ENCODE measurements at regions not wholly inside any gene's neighbourhood (a gene's known extent, or its start where the extent isn't known, plus 50 kb on each side); places are given as distances from the start of the nearest gene placed in this dataset.

DNA sequence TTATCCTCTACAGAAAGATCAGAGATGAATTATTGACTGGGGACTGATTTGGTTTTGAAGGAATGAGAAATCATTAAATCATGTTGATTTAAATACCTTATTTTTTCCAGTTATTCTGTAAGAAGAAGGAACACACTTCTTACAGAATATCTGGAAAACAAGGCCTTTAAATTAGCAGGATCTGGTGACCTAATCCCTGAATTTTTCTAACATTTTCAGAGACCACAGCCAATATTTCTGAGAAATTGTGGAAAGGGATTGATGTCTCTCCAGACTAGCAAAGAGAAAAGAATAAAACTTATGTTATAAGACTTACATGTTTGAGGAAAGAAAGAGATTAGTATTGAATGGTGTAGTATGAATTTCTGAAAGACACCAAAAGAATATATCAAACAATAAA, 104.0 kb downstream of the KCNE4 start (continued):
- TF ChIP-seq, protein P1, sequence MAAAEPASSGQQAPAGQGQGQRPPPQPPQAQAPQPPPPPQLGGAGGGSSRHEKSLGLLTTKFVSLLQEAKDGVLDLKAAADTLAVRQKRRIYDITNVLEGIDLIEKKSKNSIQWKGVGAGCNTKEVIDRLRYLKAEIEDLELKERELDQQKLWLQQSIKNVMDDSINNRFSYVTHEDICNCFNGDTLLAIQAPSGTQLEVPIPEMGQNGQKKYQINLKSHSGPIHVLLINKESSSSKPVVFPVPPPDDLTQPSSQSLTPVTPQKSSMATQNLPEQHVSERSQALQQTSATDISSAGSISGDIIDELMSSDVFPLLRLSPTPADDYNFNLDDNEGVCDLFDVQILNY (CRISPR knock-in tag; IDR thresholded peaks at IDR 0.05) = no peak
- no peak for TF ChIP-seq NFATC4 (CRISPR knock-in tag; IDR thresholded peaks at IDR 0.05)

DNA sequence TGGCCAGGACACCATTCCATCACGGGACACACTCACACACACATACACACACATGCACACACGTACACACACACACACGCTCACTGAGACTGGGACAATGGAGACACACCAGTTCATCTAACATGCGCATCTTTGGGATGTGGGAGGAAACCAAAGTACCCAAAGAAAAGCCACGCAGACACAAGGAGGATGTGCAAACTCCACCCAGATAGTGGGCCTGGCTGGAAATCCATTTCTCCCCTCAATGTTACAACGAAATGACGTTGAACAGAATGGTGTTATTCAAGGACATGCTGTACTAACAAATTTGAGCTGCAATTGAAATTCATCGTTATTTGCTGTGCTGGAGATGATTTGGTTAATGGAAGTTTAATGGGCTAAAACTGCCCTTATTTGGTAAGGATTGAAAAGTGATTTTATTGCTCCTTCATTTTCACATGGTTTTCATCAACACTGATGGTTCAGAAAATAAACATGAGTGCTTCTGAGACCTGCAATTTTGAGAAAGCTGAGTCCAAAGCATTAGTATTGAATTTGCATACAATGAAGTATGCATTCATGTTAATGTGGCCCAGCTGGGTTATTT, 110.0 kb downstream of the KCNE4 start:
- H3K36me3 Mint-ChIP-seq = no peaks in the 10 kb centered on the region
- POLR2A ChIA-PET = no interaction called here
- H3K27me3 Mint-ChIP-seq (ENCODE audit: low read depth) = no peaks in the 10 kb centered on the region
- H3K4me1 Mint-ChIP-seq = no peaks in the 10 kb centered on the region
- H3K9me3 Mint-ChIP-seq = no peaks in the 10 kb centered on the region
- DNase-seq (ENCODE audit: low spot score) (no peak), ATAC-seq (no peak)
- H3K27ac Mint-ChIP-seq = no peak overlapping the region
- CTCF ChIA-PET = no interaction called here
- no peak overlapping the region for H3K4me3 Mint-ChIP-seq
- no peak for TF ChIP-seq FOXJ3 (CRISPR knock-in tag; IDR thresholded peaks at IDR 0.05; ENCODE audit: borderline replicate concordance)
- no peak for TF ChIP-seq PRRX2 (CRISPR knock-in tag; IDR thresholded peaks at IDR 0.05)
- TF ChIP-seq RORB (CRISPR knock-in tag; IDR thresholded peaks at IDR 0.05) = no peak
- no peak for TF ChIP-seq KAT7 (CRISPR knock-in tag; IDR thresholded peaks at IDR 0.05; ENCODE audit: borderline replicate concordance)
- TF ChIP-seq TEAD4 (CRISPR knock-in tag; IDR thresholded peaks at IDR 0.05) = no peak
- TF ChIP-seq ETV6 (CRISPR knock-in tag; IDR thresholded peaks at IDR 0.05) = no peak
- no peak for TF ChIP-seq MYBL2 (CRISPR knock-in tag; IDR thresholded peaks at IDR 0.05)
- TF ChIP-seq, protein P2, sequence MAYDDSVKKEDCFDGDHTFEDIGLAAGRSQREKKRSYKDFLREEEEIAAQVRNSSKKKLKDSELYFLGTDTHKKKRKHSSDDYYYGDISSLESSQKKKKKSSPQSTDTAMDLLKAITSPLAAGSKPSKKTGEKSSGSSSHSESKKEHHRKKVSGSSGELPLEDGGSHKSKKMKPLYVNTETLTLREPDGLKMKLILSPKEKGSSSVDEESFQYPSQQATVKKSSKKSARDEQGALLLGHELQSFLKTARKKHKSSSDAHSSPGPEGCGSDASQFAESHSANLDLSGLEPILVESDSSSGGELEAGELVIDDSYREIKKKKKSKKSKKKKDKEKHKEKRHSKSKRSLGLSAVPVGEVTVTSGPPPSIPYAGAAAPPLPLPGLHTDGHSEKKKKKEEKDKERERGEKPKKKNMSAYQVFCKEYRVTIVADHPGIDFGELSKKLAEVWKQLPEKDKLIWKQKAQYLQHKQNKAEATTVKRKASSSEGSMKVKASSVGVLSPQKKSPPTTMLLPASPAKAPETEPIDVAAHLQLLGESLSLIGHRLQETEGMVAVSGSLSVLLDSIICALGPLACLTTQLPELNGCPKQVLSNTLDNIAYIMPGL (CRISPR knock-in tag; IDR thresholded peaks at IDR 0.05) = no peak

DNA sequence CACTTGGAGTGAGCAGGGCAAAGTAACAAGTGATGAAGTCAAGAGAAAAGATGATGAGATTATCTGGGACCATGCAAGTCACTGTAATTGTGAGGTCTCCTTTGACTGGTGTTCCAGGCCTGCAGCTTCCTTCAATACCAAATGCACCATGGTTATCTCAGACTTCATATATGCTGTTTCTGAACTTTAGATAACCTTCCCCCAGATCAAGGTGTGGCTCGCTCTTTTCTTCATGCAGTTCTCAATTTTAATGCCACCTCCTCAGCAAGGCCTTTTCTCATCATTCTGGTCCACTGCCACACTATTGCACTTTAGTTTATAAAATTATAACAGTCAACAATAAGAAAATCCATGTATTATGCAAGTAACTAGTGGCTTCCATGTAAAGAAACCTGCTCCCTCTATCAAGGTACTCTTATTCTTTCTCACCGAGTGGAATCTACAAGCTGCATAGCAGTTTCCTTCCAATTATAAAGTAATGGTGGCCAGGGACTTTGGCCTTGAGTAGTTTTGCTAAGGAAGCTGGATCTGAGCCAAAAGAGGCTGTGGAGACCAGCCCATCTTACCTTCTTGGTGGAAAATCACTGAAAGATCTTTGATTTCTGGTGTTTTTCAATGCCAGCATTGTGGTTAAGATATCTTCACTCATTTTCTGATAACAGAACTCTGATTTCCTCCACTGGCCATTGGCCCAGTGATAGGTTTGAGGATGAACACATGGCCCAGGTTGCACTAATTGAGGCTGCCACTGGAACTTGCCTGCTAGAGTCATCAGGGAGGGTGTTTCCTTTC, 113.6 kb downstream of the KCNE4 start:
- TF ChIP-seq, protein P3, sequence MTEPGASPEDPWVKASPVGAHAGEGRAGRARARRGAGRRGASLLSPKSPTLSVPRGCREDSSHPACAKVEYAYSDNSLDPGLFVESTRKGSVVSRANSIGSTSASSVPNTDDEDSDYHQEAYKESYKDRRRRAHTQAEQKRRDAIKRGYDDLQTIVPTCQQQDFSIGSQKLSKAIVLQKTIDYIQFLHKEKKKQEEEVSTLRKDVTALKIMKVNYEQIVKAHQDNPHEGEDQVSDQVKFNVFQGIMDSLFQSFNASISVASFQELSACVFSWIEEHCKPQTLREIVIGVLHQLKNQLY (CRISPR knock-in tag; IDR thresholded peaks at IDR 0.05) = no peak
- TF ChIP-seq TCF7 (CRISPR knock-in tag; IDR thresholded peaks at IDR 0.05; ENCODE audit: low read depth) = no peak
- TF ChIP-seq, protein P4, sequence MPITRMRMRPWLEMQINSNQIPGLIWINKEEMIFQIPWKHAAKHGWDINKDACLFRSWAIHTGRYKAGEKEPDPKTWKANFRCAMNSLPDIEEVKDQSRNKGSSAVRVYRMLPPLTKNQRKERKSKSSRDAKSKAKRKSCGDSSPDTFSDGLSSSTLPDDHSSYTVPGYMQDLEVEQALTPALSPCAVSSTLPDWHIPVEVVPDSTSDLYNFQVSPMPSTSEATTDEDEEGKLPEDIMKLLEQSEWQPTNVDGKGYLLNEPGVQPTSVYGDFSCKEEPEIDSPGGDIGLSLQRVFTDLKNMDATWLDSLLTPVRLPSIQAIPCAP (CRISPR knock-in tag; IDR thresholded peaks at IDR 0.05) = no peak
- TF ChIP-seq JAZF1 (CRISPR knock-in tag; IDR thresholded peaks at IDR 0.05) = no peak
- no peak for TF ChIP-seq ELF4 (CRISPR knock-in tag; IDR thresholded peaks at IDR 0.05; ENCODE audit: low read depth)
- TF ChIP-seq CREM (CRISPR knock-in tag; IDR thresholded peaks at IDR 0.05) = no peak
- no peak for TF ChIP-seq NR1H2 (CRISPR knock-in tag; IDR thresholded peaks at IDR 0.05)

DNA sequence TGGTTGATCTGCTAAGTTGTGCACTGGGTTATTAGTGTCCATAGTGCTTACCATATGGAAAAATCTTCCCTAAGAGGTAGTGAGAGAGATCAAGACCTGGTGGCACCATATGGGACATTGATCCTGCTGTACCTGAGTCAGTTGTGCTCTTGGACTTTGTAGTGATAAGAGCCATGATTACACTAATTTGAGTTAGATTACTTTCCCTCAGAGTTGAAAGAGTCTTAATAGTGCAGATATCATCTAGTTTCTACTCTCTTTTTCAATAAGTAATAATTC, 114.2 kb downstream of the KCNE4 start:
- peaks cover 12% of the 10 kb centered on the region for H3K9me3 Mint-ChIP-seq
- no peak for DNase-seq (ENCODE audit: low spot score)
- POLR2A ChIA-PET = no interaction called here
- no peak overlapping the region for H3K27ac Mint-ChIP-seq
- TF ChIP-seq SMAD3 (CRISPR knock-in tag; IDR thresholded peaks at IDR 0.05; ENCODE audit: borderline replicate concordance) = no peak
- TF ChIP-seq GABPB1 (CRISPR knock-in tag; IDR thresholded peaks at IDR 0.05) = no peak
- TF ChIP-seq, protein P5, sequence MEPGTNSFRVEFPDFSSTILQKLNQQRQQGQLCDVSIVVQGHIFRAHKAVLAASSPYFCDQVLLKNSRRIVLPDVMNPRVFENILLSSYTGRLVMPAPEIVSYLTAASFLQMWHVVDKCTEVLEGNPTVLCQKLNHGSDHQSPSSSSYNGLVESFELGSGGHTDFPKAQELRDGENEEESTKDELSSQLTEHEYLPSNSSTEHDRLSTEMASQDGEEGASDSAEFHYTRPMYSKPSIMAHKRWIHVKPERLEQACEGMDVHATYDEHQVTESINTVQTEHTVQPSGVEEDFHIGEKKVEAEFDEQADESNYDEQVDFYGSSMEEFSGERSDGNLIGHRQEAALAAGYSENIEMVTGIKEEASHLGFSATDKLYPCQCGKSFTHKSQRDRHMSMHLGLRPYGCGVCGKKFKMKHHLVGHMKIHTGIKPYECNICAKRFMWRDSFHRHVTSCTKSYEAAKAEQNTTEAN (CRISPR knock-in tag; IDR thresholded peaks at IDR 0.05) = no peak
- TF ChIP-seq ZNF138 (CRISPR knock-in tag; conservative IDR thresholded peaks at IDR 0.05) = no peak
- TF ChIP-seq RELA (CRISPR knock-in tag; IDR thresholded peaks at IDR 0.05; ENCODE audit: borderline replicate concordance) = no peak
- TF ChIP-seq OVOL2 (CRISPR knock-in tag; IDR thresholded peaks at IDR 0.05; ENCODE audit: borderline replicate concordance) = no peak
- TF ChIP-seq NFYB (CRISPR knock-in tag; conservative IDR thresholded peaks at IDR 0.05; ENCODE audit: low read depth) = no peak
- TF ChIP-seq, protein P1 (CRISPR knock-in tag; IDR thresholded peaks at IDR 0.05) = no peak
- no peak for TF ChIP-seq GTF2I (CRISPR knock-in tag; conservative IDR thresholded peaks at IDR 0.05)
- no peak for ATAC-seq
- H3K4me1 Mint-ChIP-seq = no peaks in the 10 kb centered on the region
- CTCF ChIA-PET = no interaction called here
- H3K27me3 Mint-ChIP-seq (ENCODE audit: low read depth) = no peaks in the 10 kb centered on the region
- no peak overlapping the region for H3K4me3 Mint-ChIP-seq
- H3K36me3 Mint-ChIP-seq = no peaks in the 10 kb centered on the region; the same call in 1 of the 2 replicates

More for the DNA sequence above, 113.6 kb downstream of the KCNE4 start:
- DNase-seq (ENCODE audit: low spot score) = no peak
- H3K4me1 Mint-ChIP-seq = no peaks in the 10 kb centered on the region
- POLR2A ChIA-PET = no interaction called here
- no peak for ATAC-seq
- H3K9me3 Mint-ChIP-seq = peaks cover 12% of the 10 kb centered on the region
- H3K4me3 Mint-ChIP-seq = no peak overlapping the region
- H3K36me3 Mint-ChIP-seq = no peaks in the 10 kb centered on the region; the same call in 1 of the 2 replicates
- no peaks in the 10 kb centered on the region for H3K27me3 Mint-ChIP-seq (ENCODE audit: low read depth)
- no peak overlapping the region for H3K27ac Mint-ChIP-seq
- CTCF ChIA-PET = no interaction called here
